PC-9 (cell line): ENCODE measurements at regions not wholly inside any gene's neighbourhood (a gene's known extent, or its start where the extent isn't known, plus 50 kb on each side); places are given as distances from the start of the nearest gene placed in this dataset.
A peak's percentile ranks its signal among the peaks of the same experiment; 100 is the strongest.
"Not testable (repeated sequence)": the region's sequence is repeated elsewhere in the genome, so short reads cannot be mapped to it uniquely, and the experiment has no call there.

ENCODE experiments used
- BruUV-seq: library from RNA; stranded (reverse); fragments of 400-500 nt; replicated peaks from 2 replicates; lab custom pipeline; 2021; lab: Mats Ljungman, UMichigan
- CTCF ChIA-PET: fragments of 300-600 bp; sonication (Branson Sonifier 250); formaldehyde crosslinking; loops from one replicate; lab custom pipeline; 2022; ENCODE audit warnings: antibody characterized with exemption; lab: Charles Lee
- POLR2A ChIA-PET: fragments of 300-600 bp; sonication (Branson Sonifier 250); formaldehyde crosslinking; loops from one replicate; lab custom pipeline; 2022; ENCODE audit warnings: antibody characterized with exemption; ENCODE audit not compliant: unreplicated experiment; lab: Charles Lee
- DNase-seq, 2 experiments: peaks; one replicate each; pipeline versions ENCODE4 v3.0.0 to v3.0.0-alpha.2; 2015 to 2022; ENCODE audit warnings: mixed read lengths in 1 of 2
- H2AFZ ChIP-seq: fragments of 200-600 bp; sonication (generic); 2 replicates; pipeline ENCODE4 v1.8.1; 2017; ENCODE audit warnings: antibody characterized with exemption
- H3F3A ChIP-seq: fragments of 200-600 bp; sonication (generic); 2 replicates; pipeline ENCODE4 v1.8.1; 2017; ENCODE audit warnings: antibody characterized with exemption, mild to moderate bottlenecking, low read depth; ENCODE audit not compliant: insufficient read depth
- H3K27ac ChIP-seq: fragments of 200-600 bp; sonication (generic); 2 replicates; pipeline ENCODE4 v1.6.1; 2016; ENCODE audit warnings: mixed run types
- H3K27me3 ChIP-seq: fragments of 200-600 bp; sonication (generic); 2 replicates; pipeline ENCODE4 v1.6.1; 2016; ENCODE audit warnings: low read depth, mixed run types; ENCODE audit not compliant: insufficient read depth
- H3K36me3 ChIP-seq: fragments of 200-600 bp; sonication (generic); 2 replicates; pipeline ENCODE4 v1.6.1; 2016; ENCODE audit warnings: low read depth, mixed run types
- H3K4me1 ChIP-seq: fragments of 200-600 bp; sonication (generic); replicated peaks from 2 replicates; pipeline ENCODE4 v1.6.1; 2016; ENCODE audit warnings: mixed run types; ENCODE audit not compliant: insufficient read depth
- H3K4me2 ChIP-seq: fragments of 200-600 bp; sonication (generic); 2 replicates; pipeline ENCODE4 v1.6.1; 2017; ENCODE audit warnings: mixed run types
- H3K4me3 ChIP-seq: fragments of 200-600 bp; sonication (generic); 2 replicates; pipeline ENCODE4 v1.6.1; 2016; ENCODE audit warnings: mixed run types
- H3K79me2 ChIP-seq: fragments of 200-600 bp; sonication (generic); 2 replicates; pipeline ENCODE4 v1.6.1; 2017; ENCODE audit warnings: low read depth, mixed run types
- H3K9me2 ChIP-seq: fragments of 200-600 bp; sonication (generic); 2 replicates; pipeline ENCODE4 v1.8.1; 2017; ENCODE audit warnings: mild to moderate bottlenecking; ENCODE audit not compliant: insufficient read depth
- H3K9me3 ChIP-seq: fragments of 200-600 bp; sonication (generic); 2 replicates; pipeline ENCODE4 v1.8.1; 2016; ENCODE audit warnings: low read depth; ENCODE audit not compliant: insufficient read depth
- H4K20me1 ChIP-seq: fragments of 200-600 bp; sonication (generic); 2 replicates; pipeline ENCODE4 v1.8.1; 2017; ENCODE audit not compliant: insufficient read depth
- EZH2 ChIP-seq: fragments of 200-600 bp; sonication (generic); IDR thresholded peaks from 2 replicates; pipeline ENCODE4 v1.8.0; 2017; ENCODE audit warnings: antibody characterized with exemption, low read depth
- intact Hi-C: fragments of 100-400 bp; cut with micrococcal nuclease; formaldehyde crosslinking; loops from one replicate; pipeline ENCODE4 v1.10.0; 2022; ENCODE audit not compliant: unreplicated experiment
- TF ChIP-seq, protein P1 (sequence below): fragments of 200-600 bp; sonication (generic); conservative IDR thresholded peaks from 2 replicates; pipeline ENCODE4 v1.6.1; 2017; ENCODE audit warnings: mixed run types, antibody characterized with exemption, mild to moderate bottlenecking, moderate library complexity

DNA sequence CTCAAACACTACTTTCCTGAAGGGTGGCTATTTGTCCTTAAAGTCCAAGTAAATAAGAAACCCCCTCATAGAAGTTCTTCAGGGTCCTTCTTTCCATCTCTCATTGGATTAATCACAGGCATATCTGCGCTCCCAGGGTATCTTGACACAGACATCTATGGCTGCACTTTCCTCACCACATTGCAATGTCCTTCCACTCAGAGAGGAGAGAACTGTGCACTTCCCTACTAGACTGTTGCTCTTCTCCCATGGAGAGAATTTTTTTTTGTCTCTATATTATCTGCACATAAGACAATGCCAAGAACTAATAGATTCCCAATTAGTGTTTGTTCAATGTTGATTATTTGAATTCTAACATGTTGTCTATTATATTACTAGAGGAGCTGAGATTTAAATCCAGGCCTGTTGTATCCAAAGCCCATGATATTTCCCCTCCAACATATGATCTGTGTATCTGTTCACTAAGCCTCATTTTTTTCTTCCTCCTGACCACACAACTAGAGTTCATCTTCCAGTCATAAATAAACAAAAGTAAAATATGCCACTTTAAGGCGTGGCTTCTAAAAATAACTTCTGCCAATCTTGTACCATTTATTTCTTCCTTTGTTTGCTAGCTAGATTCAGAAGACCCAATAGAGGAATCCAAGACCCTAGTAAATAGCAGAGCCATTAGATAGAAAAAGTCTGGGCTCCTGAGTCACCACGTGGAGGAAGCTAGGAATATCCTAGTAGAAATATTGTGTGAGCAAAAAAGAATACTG, 61.5 kb upstream of the FAM241A start:
- H3K79me2 ChIP-seq, result no peaks in the 10 kb centered on the region
- H4K20me1 ChIP-seq, result no peaks in the 10 kb centered on the region
- H3F3A ChIP-seq, result peaks cover 35% of the 10 kb centered on the region
- no peaks in the 10 kb centered on the region for H3K27me3 ChIP-seq
- peak overlapping the region; percentile 14; the same call in 1 of the 2 replicates for H2AFZ ChIP-seq
- peak overlapping the region; percentile 69 for H3K4me2 ChIP-seq
- ChIA-PET POLR2A (interaction anchor here (0.6 kb wide), 2 partner anchors 305 to 360 kb away, joined by 6 to 11 read pairs; no protein-coding TSS in a partner anchor), CTCF (interaction anchor here (1.1 kb wide), 1 partner anchor 16 kb away, joined by 5 read pairs; no protein-coding TSS in a partner anchor)
- no peaks in the 10 kb centered on the region for H3K9me2 ChIP-seq
- TF ChIP-seq, protein P1, sequence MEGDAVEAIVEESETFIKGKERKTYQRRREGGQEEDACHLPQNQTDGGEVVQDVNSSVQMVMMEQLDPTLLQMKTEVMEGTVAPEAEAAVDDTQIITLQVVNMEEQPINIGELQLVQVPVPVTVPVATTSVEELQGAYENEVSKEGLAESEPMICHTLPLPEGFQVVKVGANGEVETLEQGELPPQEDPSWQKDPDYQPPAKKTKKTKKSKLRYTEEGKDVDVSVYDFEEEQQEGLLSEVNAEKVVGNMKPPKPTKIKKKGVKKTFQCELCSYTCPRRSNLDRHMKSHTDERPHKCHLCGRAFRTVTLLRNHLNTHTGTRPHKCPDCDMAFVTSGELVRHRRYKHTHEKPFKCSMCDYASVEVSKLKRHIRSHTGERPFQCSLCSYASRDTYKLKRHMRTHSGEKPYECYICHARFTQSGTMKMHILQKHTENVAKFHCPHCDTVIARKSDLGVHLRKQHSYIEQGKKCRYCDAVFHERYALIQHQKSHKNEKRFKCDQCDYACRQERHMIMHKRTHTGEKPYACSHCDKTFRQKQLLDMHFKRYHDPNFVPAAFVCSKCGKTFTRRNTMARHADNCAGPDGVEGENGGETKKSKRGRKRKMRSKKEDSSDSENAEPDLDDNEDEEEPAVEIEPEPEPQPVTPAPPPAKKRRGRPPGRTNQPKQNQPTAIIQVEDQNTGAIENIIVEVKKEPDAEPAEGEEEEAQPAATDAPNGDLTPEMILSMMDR, result no peak
- no peak for TF ChIP-seq EZH2
- intact Hi-C loops, result no loop called here
- peak overlapping the region; percentile 97 for H3K27ac ChIP-seq
- no peaks in the 10 kb centered on the region for H3K36me3 ChIP-seq
- H3K4me3 ChIP-seq, result peak overlapping the region; percentile 30; the same call in 1 of the 2 replicates
- H3K9me3 ChIP-seq, result peaks cover 11% of the 10 kb centered on the region; the same call in 1 of the 2 replicates
- DNase-seq, result peak in 1 of 2 experiments; percentile 81
- BruUV-seq, result no TSS peak
- H3K4me1 ChIP-seq, result peaks cover 52% of the 10 kb centered on the region

GRCh38 chr4:112085156-112086035, 59.9 kb upstream of the FAM241A start:
- ChIA-PET POLR2A (no interaction called here), CTCF (no interaction called here)
- intact Hi-C loops, result no loop called here
- Histone ChIP-seq H3K4me3 (no peak overlapping the region), H3K4me1 (peaks cover 52% of the 10 kb centered on the region), H4K20me1 (no peaks in the 10 kb centered on the region), H3F3A (peaks cover 35% of the 10 kb centered on the region), H3K27me3 (no peaks in the 10 kb centered on the region), H3K9me2 (no peaks in the 10 kb centered on the region), H3K4me2 (peak overlapping the region; percentile 69; the same call in 1 of the 2 replicates), H3K79me2 (no peaks in the 10 kb centered on the region), H3K27ac (peak overlapping the region; percentile 97), H3K9me3 (peaks cover 11% of the 10 kb centered on the region; the same call in 1 of the 2 replicates), H2AFZ (no peak overlapping the region; the same call in none of the 2 replicates), H3K36me3 (no peaks in the 10 kb centered on the region)
- no TSS peak for BruUV-seq
- TF ChIP-seq EZH2, result no peak
- TF ChIP-seq, protein P1, result no peak
- no peak for DNase-seq

DNA sequence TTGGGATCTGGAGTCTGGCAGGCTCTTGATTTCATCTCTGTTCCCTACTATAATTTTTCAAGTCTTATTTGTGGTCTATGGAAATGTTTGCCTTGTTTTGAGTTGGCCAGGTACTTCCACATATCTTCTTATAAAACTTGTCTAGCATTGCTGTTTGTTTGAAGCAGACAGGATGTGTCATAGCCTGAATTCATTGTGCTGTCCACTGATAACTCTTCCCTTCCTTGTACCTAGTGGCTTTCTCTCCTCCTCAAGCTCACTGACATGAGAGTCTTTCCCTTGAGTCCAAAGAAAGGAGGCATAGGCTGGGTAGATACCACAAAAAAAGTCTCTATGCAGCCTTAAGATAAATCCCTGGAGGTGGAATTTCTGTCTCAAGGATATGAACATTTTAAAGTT, 59.2 kb upstream of the FAM241A start:
- peaks cover 11% of the 10 kb centered on the region; the same call in 1 of the 2 replicates for H3K9me3 ChIP-seq
- H3F3A ChIP-seq, result peaks cover 35% of the 10 kb centered on the region
- no peak overlapping the region for H3K4me2 ChIP-seq
- H3K9me2 ChIP-seq, result no peaks in the 10 kb centered on the region
- H4K20me1 ChIP-seq, result no peaks in the 10 kb centered on the region
- BruUV-seq, result no TSS peak
- CTCF ChIA-PET, result no interaction called here
- TF ChIP-seq EZH2, result no peak
- no peaks in the 10 kb centered on the region for H3K36me3 ChIP-seq
- H3K4me1 ChIP-seq, result peaks cover 52% of the 10 kb centered on the region
- intact Hi-C loops, result no loop called here
- no peaks in the 10 kb centered on the region for H3K27me3 ChIP-seq
- no peak overlapping the region for H3K27ac ChIP-seq
- no peaks in the 10 kb centered on the region for H3K79me2 ChIP-seq
- POLR2A ChIA-PET, result no interaction called here
- H2AFZ ChIP-seq, result no peak overlapping the region; the same call in 1 of the 2 replicates
- DNase-seq, result no peak
- H3K4me3 ChIP-seq, result no peak overlapping the region

DNA sequence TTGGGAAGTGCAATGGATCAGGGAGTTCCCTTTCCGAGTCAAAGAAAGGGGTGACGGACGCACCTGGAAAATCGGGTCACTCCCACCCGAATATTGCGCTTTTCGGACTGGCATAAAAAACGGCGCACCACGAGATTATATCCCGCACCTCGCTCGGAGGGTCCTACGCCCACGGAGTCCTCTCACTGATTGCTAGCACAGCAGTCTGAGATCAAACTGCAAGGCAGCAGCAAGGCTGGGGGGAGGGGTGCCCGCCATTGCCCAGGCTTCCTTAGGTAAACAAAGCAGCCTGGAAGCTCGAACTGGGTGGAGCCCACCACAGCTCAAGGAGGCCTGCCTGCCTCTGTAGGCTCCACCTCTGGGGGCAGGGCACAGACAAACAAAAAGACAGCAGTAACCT, 58.6 kb upstream of the FAM241A start:
- H3K79me2 ChIP-seq, H3K4me2 ChIP-seq, BruUV-seq, H3K9me2 ChIP-seq, H3K36me3 ChIP-seq, H3K27ac ChIP-seq, DNase-seq, CTCF ChIA-PET, H3K27me3 ChIP-seq, H3K4me3 ChIP-seq, H4K20me1 ChIP-seq, intact Hi-C loops, POLR2A ChIA-PET, H2AFZ ChIP-seq: not testable (repeated sequence)
- Histone ChIP-seq H3K4me1 (peaks cover 47% of the 10 kb centered on the region), H3K9me3 (peaks cover 11% of the 10 kb centered on the region; the same call in 1 of the 2 replicates), H3F3A (peaks cover 35% of the 10 kb centered on the region)

GRCh38 chr4:112092330-112092729, 52.9 kb upstream of the FAM241A start:
- CTCF ChIA-PET, H3K36me3 ChIP-seq, intact Hi-C loops, H3K27me3 ChIP-seq, H3K79me2 ChIP-seq, H3F3A ChIP-seq, H2AFZ ChIP-seq, POLR2A ChIA-PET, H3K9me3 ChIP-seq, H3K4me3 ChIP-seq, H3K4me2 ChIP-seq, BruUV-seq, DNase-seq, H4K20me1 ChIP-seq, H3K27ac ChIP-seq, H3K9me2 ChIP-seq, H3K4me1 ChIP-seq: not testable (repeated sequence)
